ENCODE measurements at regions not wholly inside any gene's neighbourhood (a gene's known extent, or its start where the extent isn't known, plus 50 kb on each side); places are given as distances from the start of the nearest gene placed in this dataset.

GRCh38 chr4:135775909-135776308 is 1574.3 kb upstream of the PABPC4L start:
- Mint-ChIP-seq H3K9me3 (ENCODE audit: insufficient read depth) (peaks cover 2% of the 10 kb centered on the region), H3K4me1 (no peaks in the 10 kb centered on the region), H3K27ac (no peak overlapping the region), H3K4me3 (no peak overlapping the region), H3K27me3 (no peaks in the 10 kb centered on the region)
- H3K9me3 ChIP-seq (ENCODE audit: control extremely low read depth in 1 of 3, control insufficient read depth in 2 of 3, insufficient read depth in 1 of 3, low read length in 2 of 3) = peaks cover 0 to 2% (median 0%) of the 10 kb centered on the region in 3 donors
- H3K4me3 ChIP-seq (ENCODE audit: control extremely low read depth in 1 of 5, extremely low read depth in 1 of 5, insufficient read depth in 1 of 5, low read depth in 2 of 5, low read length in 4 of 5) = no peak overlapping the region
- no peak overlapping the region for H3K27ac ChIP-seq (ENCODE audit: low read length in 2 of 2)
- no peaks in the 10 kb centered on the region for H3K36me3 ChIP-seq (replicated peaks in 1 of 2; ENCODE audit: control extremely low read depth in 1 of 2, control insufficient read depth in 1 of 2, extremely low read depth in 1 of 2, insufficient read depth in 2 of 2, low read length in 1 of 2)
- H3K27me3 ChIP-seq (replicated peaks in 1 of 4; ENCODE audit: control extremely low read depth in 1 of 4, control insufficient read depth in 3 of 4, insufficient read depth in 4 of 4, low read length in 3 of 4) = no peaks in the 10 kb centered on the region
- no peaks in the 10 kb centered on the region for H3K4me1 ChIP-seq (ENCODE audit: control insufficient read depth in 2 of 2, insufficient read depth in 2 of 2, low read length in 2 of 2)
- TF ChIP-seq, protein P1, sequence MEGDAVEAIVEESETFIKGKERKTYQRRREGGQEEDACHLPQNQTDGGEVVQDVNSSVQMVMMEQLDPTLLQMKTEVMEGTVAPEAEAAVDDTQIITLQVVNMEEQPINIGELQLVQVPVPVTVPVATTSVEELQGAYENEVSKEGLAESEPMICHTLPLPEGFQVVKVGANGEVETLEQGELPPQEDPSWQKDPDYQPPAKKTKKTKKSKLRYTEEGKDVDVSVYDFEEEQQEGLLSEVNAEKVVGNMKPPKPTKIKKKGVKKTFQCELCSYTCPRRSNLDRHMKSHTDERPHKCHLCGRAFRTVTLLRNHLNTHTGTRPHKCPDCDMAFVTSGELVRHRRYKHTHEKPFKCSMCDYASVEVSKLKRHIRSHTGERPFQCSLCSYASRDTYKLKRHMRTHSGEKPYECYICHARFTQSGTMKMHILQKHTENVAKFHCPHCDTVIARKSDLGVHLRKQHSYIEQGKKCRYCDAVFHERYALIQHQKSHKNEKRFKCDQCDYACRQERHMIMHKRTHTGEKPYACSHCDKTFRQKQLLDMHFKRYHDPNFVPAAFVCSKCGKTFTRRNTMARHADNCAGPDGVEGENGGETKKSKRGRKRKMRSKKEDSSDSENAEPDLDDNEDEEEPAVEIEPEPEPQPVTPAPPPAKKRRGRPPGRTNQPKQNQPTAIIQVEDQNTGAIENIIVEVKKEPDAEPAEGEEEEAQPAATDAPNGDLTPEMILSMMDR (IDR thresholded peaks at IDR 0.05) = no peak
- TF ChIP-seq EZH2 (IDR thresholded peaks at IDR 0.05; ENCODE audit: borderline replicate concordance, insufficient read depth, low read depth, low read length, poor library complexity, severe bottlenecking) = no peak
- no peaks in the 10 kb centered on the region for H4K20me1 ChIP-seq (ENCODE audit: control insufficient read depth, insufficient read depth, low read length, poor library complexity, severe bottlenecking)
- ATAC-seq (ENCODE audit: low read depth) = no peak
- no peak for DNase-seq
- no peaks in the 10 kb centered on the region for H3K79me2 ChIP-seq (ENCODE audit: control insufficient read depth, insufficient read depth, low read length)
- intact Hi-C loops (cut with micrococcal nuclease) = no loop called here
- H2AFZ ChIP-seq (ENCODE audit: insufficient read depth, low read depth, low read length, poor library complexity, severe bottlenecking) = no peak overlapping the region
- no peak overlapping the region for H3K4me2 ChIP-seq (replicated peaks; ENCODE audit: low read depth, low read length, poor library complexity, severe bottlenecking)
- CTCF ChIA-PET = no interaction called here
- no CpG with 5 or more reads among the region's 1 CpG for WGBS (ENCODE audit: insufficient coverage)
- POLR2A ChIA-PET = no interaction called here
- H3K9ac ChIP-seq (ENCODE audit: low read length) = no peak overlapping the region

GRCh38 chr4:135770505-135770904 is 1568.9 kb upstream of the PABPC4L start:
- no peaks in the 10 kb centered on the region for H3K27me3 Mint-ChIP-seq
- Histone ChIP-seq H3K4me3 (ENCODE audit: control extremely low read depth in 1 of 5, extremely low read depth in 1 of 5, insufficient read depth in 1 of 5, low read depth in 2 of 5, low read length in 4 of 5) (no peak overlapping the region), H3K27ac (ENCODE audit: low read length in 2 of 2) (no peak overlapping the region), H3K4me1 (ENCODE audit: control insufficient read depth in 2 of 2, insufficient read depth in 2 of 2, low read length in 2 of 2) (no peaks in the 10 kb centered on the region), H2AFZ (ENCODE audit: insufficient read depth, low read depth, low read length, poor library complexity, severe bottlenecking) (no peak overlapping the region), H3K36me3 (replicated peaks in 1 of 2; ENCODE audit: control extremely low read depth in 1 of 2, control insufficient read depth in 1 of 2, extremely low read depth in 1 of 2, insufficient read depth in 2 of 2, low read length in 1 of 2) (no peaks in the 10 kb centered on the region), H3K4me2 (replicated peaks; ENCODE audit: low read depth, low read length, poor library complexity, severe bottlenecking) (no peak overlapping the region), H3K79me2 (ENCODE audit: control insufficient read depth, insufficient read depth, low read length) (no peaks in the 10 kb centered on the region), H3K27me3 (replicated peaks in 1 of 4; ENCODE audit: control extremely low read depth in 1 of 4, control insufficient read depth in 3 of 4, insufficient read depth in 4 of 4, low read length in 3 of 4) (no peaks in the 10 kb centered on the region), H3K9ac (ENCODE audit: low read length) (no peak overlapping the region), H3K9me3 (ENCODE audit: control extremely low read depth in 1 of 3, control insufficient read depth in 2 of 3, insufficient read depth in 1 of 3, low read length in 2 of 3) (peaks cover 0 to 7% (median 2%) of the 10 kb centered on the region in 3 donors), H4K20me1 (ENCODE audit: control insufficient read depth, insufficient read depth, low read length, poor library complexity, severe bottlenecking) (no peaks in the 10 kb centered on the region)
- intact Hi-C loops (cut with micrococcal nuclease) = no loop called here
- no peak for DNase-seq
- ATAC-seq (ENCODE audit: low read depth) = no peak
- CTCF ChIA-PET = no interaction called here
- H3K9me3 Mint-ChIP-seq (ENCODE audit: insufficient read depth) = peaks cover 7% of the 10 kb centered on the region
- no peak overlapping the region for H3K27ac Mint-ChIP-seq
- POLR2A ChIA-PET = no interaction called here
- no peaks in the 10 kb centered on the region for H3K4me1 Mint-ChIP-seq
- TF ChIP-seq, protein P1 (IDR thresholded peaks at IDR 0.05) = no peak
- TF ChIP-seq EZH2 (IDR thresholded peaks at IDR 0.05; ENCODE audit: borderline replicate concordance, insufficient read depth, low read depth, low read length, poor library complexity, severe bottlenecking) = no peak
- no peak overlapping the region for H3K4me3 Mint-ChIP-seq
